Activated CD8-positive, alpha-beta memory T cell treated with anti-CD3 and anti-CD28 coated beads for 4 hours (primary cell): ENCODE measurements at regions not wholly inside any gene's neighbourhood (a gene's known extent, or its start where the extent isn't known, plus 50 kb on each side); places are given as distances from the start of the nearest gene placed in this dataset.

Experiments used
- DNase-seq, 2 donors: peaks; one replicate each; pipeline ENCODE4 v3.0.0-alpha.2; 2020; ENCODE audit warnings: low read depth in 2 of 2

- DNase-seq: no peak
These were observed 141.6 kb upstream of the TENM4 start for GRCh38 chr11:79582434-79582833.

GRCh38 chr11:79579063-79579462 is 138.2 kb upstream of the TENM4 start:
- no peak for DNase-seq

- no peak for DNase-seq
These were observed 137.3 kb upstream of the TENM4 start for GRCh38 chr11:79578116-79578515.

- DNase-seq: no peak
These were observed 134.9 kb upstream of the TENM4 start for GRCh38 chr11:79575701-79576100.

- DNase-seq: no peak
These were observed 129.3 kb upstream of the TENM4 start for GRCh38 chr11:79570104-79570503.

GRCh38 chr11:79564288-79564925 is 123.6 kb upstream of the TENM4 start:
- no peak for DNase-seq

GRCh38 chr11:79561496-79561895 is 120.7 kb upstream of the TENM4 start:
- no peak for DNase-seq

GRCh38 chr11:79550809-79551208 is 110.0 kb upstream of the TENM4 start:
- no peak for DNase-seq

- DNase-seq: no peak
These were observed 106.4 kb upstream of the TENM4 start for GRCh38 chr11:79547256-79547655.

- DNase-seq: no peak
These were observed 105.5 kb upstream of the TENM4 start for GRCh38 chr11:79546351-79546750.

GRCh38 chr11:79544361-79544760 is 103.5 kb upstream of the TENM4 start:
- no peak for DNase-seq

- DNase-seq: no peak
These were observed 102.3 kb upstream of the TENM4 start for GRCh38 chr11:79543101-79543500.

- no peak for DNase-seq
These were observed 100.6 kb upstream of the TENM4 start for GRCh38 chr11:79541466-79541865.

GRCh38 chr11:79538775-79539174 is 97.9 kb upstream of the TENM4 start:
- no peak for DNase-seq

- no peak for DNase-seq
These were observed 95.5 kb upstream of the TENM4 start for GRCh38 chr11:79536155-79536917.

GRCh38 chr11:79535606-79536005 is 94.8 kb upstream of the TENM4 start:
- DNase-seq: no peak

GRCh38 chr11:79525257-79525656 is 84.4 kb upstream of the TENM4 start:
- no peak for DNase-seq

- no peak for DNase-seq
These were observed 81.8 kb upstream of the TENM4 start for GRCh38 chr11:79522626-79523025.

- DNase-seq: no peak
These were observed 79.3 kb upstream of the TENM4 start for GRCh38 chr11:79520086-79520485.

GRCh38 chr11:79515781-79516180 is 75.0 kb upstream of the TENM4 start:
- no peak for DNase-seq

GRCh38 chr11:79514695-79515094 is 73.9 kb upstream of the TENM4 start:
- DNase-seq: no peak

GRCh38 chr11:79514290-79514689 is 73.5 kb upstream of the TENM4 start:
- DNase-seq: no peak

- no peak for DNase-seq
These were observed 72.1 kb upstream of the TENM4 start for GRCh38 chr11:79512706-79513469.
